Neural progenitor cell (in vitro differentiated cells): ENCODE measurements at regions not wholly inside any gene's neighbourhood (a gene's known extent, or its start where the extent isn't known, plus 50 kb on each side); places are given as distances from the start of the nearest gene placed in this dataset.

Source experiments
- DNase-seq: peaks from one replicate; pipeline ENCODE4 v3.0.0-alpha.2; 2016; ENCODE audit warnings: low spot score
- H2AFZ ChIP-seq: fragments of 200-600 bp; sonication (generic); replicated peaks from 2 replicates; pipeline ENCODE4 v1.6.1; 2016; ENCODE audit warnings: antibody characterized with exemption
- H3F3A ChIP-seq: fragments of 200-600 bp; sonication (generic); 2 replicates; pipeline ENCODE4 v1.6.1; 2016; ENCODE audit warnings: antibody characterized with exemption, low read depth
- H3K27ac ChIP-seq: fragments of 200-600 bp; sonication (generic); 2 replicates; pipeline ENCODE4 v1.5.1; 2016; ENCODE audit warnings: mild to moderate bottlenecking
- H3K27me3 ChIP-seq: fragments of 200-600 bp; sonication (generic); 2 replicates; pipeline ENCODE4 v1.6.1; 2016; ENCODE audit warnings: mild to moderate bottlenecking, moderate library complexity
- H3K36me3 ChIP-seq: fragments of 200-600 bp; sonication (generic); 2 replicates; pipeline ENCODE4 v1.5.1; 2016
- H3K4me1 ChIP-seq: fragments of 200-600 bp; sonication (generic); 2 replicates; pipeline ENCODE4 v1.6.1; 2016; ENCODE audit warnings: mixed run types
- H3K4me2 ChIP-seq: fragments of 200-600 bp; sonication (generic); 2 replicates; pipeline ENCODE4 v1.6.1; 2016
- H3K4me3 ChIP-seq: fragments of 200-600 bp; sonication (generic); 2 replicates; pipeline ENCODE4 v1.5.1; 2016
- H3K79me2 ChIP-seq: fragments of 200-600 bp; sonication (generic); 2 replicates; pipeline ENCODE4 v1.6.1; 2016; ENCODE audit warnings: low read depth
- H3K9ac ChIP-seq: fragments of 200-600 bp; sonication (generic); 2 replicates; pipeline ENCODE4 v1.6.1; 2016
- H3K9me3 ChIP-seq: fragments of 200-600 bp; sonication (generic); 2 replicates; pipeline ENCODE4 v1.5.1; 2016; ENCODE audit warnings: low read depth
- H4K20me1 ChIP-seq: fragments of 200-600 bp; sonication (generic); 2 replicates; pipeline ENCODE4 v1.6.1; 2016; ENCODE audit warnings: low read depth
- H3K27ac Mint-ChIP-seq: 3 replicates; pipeline ENCODE4 v1.8.0; 2021; ENCODE audit warnings: mixed read lengths
- H3K27me3 Mint-ChIP-seq: 2 replicates; pipeline ENCODE4 v1.8.0; 2022; ENCODE audit warnings: low read depth, mild to moderate bottlenecking, inconsistent platforms, moderate library complexity, mixed read lengths; ENCODE audit not compliant: insufficient read depth
- H3K36me3 Mint-ChIP-seq: 3 replicates; pipeline ENCODE4 v1.8.0; 2021; ENCODE audit warnings: mixed read lengths
- H3K4me1 Mint-ChIP-seq: 3 replicates; pipeline ENCODE4 v1.8.0; 2021; ENCODE audit warnings: mixed read lengths
- H3K4me3 Mint-ChIP-seq: 3 replicates; pipeline ENCODE4 v1.8.0; 2021; ENCODE audit warnings: mild to moderate bottlenecking, moderate library complexity, mixed read lengths
- H3K9me3 Mint-ChIP-seq: 3 replicates; pipeline ENCODE4 v1.8.0; 2020; ENCODE audit warnings: mixed read lengths
- EZH2 ChIP-seq: fragments of 200-600 bp; sonication (generic); IDR thresholded peaks from 2 replicates; pipeline ENCODE4 v1.6.1; 2017; ENCODE audit warnings: antibody characterized with exemption, mild to moderate bottlenecking, moderate library complexity
- EZH2phosphoT487 ChIP-seq: fragments of 200-600 bp; sonication (generic); IDR thresholded peaks from 2 replicates; pipeline ENCODE4 v1.6.1; 2017; ENCODE audit warnings: antibody characterized with exemption
- TF ChIP-seq, protein P1 (sequence below): fragments of 200-600 bp; sonication (generic); IDR thresholded peaks from 2 replicates; pipeline ENCODE4 v1.5.1; 2017; ENCODE audit warnings: antibody characterized with exemption, mild to moderate bottlenecking

DNA sequence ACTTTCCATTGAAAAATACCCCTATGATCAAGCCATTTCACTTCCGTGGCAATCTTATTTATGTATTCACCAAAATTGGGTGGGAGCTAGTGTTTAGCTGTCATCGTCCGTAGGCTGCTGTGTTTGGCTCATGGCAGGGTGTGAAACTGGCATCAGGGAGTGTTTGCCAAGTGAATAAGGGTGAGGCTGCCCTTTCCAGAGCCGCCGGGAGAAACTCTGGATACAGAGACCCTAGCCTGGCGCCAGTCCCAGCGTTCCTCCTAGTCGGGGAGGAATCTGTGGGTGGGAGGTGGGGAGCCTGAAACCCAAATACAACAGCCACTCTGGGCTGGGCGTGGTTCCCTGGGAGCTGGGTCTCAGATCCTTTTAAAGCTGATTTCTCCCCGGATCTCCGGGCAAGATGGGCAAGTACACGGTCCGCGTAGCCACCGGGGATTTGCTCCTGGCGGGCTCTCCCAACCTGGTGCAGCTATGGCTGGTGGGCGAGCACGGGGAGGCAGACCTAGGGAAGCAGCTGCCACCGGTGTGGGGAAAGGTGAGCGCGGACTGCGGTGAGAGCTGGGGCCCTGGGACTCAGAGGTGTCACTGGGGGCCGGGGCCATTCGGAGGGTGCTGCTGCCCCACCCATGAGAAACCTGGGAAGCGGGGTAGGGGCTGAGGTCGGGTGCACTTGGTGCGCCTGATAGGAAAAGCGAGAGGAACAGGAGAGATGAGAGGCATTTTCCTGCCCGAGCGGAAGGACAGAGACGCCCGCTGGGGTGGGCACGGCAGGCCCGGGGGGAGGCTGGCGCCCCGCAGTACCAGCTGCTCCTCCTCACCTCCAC, 62.1 kb upstream of the TEKT1 start:
- TF ChIP-seq, protein P1, sequence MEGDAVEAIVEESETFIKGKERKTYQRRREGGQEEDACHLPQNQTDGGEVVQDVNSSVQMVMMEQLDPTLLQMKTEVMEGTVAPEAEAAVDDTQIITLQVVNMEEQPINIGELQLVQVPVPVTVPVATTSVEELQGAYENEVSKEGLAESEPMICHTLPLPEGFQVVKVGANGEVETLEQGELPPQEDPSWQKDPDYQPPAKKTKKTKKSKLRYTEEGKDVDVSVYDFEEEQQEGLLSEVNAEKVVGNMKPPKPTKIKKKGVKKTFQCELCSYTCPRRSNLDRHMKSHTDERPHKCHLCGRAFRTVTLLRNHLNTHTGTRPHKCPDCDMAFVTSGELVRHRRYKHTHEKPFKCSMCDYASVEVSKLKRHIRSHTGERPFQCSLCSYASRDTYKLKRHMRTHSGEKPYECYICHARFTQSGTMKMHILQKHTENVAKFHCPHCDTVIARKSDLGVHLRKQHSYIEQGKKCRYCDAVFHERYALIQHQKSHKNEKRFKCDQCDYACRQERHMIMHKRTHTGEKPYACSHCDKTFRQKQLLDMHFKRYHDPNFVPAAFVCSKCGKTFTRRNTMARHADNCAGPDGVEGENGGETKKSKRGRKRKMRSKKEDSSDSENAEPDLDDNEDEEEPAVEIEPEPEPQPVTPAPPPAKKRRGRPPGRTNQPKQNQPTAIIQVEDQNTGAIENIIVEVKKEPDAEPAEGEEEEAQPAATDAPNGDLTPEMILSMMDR, result no peak
- TF ChIP-seq EZH2 (no peak), EZH2phosphoT487 (no peak)
- H3K9me3 Mint-ChIP-seq, result no peaks in the 10 kb centered on the region
- H3K27me3 Mint-ChIP-seq, result peaks cover 16% of the 10 kb centered on the region
- Histone ChIP-seq H2AFZ (peak overlapping the region; percentile 67), H3K4me1 (peaks cover 5% of the 10 kb centered on the region), H3K79me2 (no peaks in the 10 kb centered on the region), H3F3A (no peaks in the 10 kb centered on the region), H4K20me1 (no peaks in the 10 kb centered on the region), H3K4me2 (peak overlapping the region; percentile 66), H3K4me3 (peak overlapping the region; percentile 48), H3K9me3 (no peaks in the 10 kb centered on the region), H3K36me3 (no peaks in the 10 kb centered on the region), H3K27ac (no peak overlapping the region), H3K9ac (no peak overlapping the region), H3K27me3 (peaks cover 54% of the 10 kb centered on the region)
- no peak overlapping the region for H3K4me3 Mint-ChIP-seq
- H3K27ac Mint-ChIP-seq, result no peak overlapping the region
- peaks cover 4% of the 10 kb centered on the region for H3K4me1 Mint-ChIP-seq
- H3K36me3 Mint-ChIP-seq, result no peaks in the 10 kb centered on the region
- peak; percentile 15 for DNase-seq

DNA sequence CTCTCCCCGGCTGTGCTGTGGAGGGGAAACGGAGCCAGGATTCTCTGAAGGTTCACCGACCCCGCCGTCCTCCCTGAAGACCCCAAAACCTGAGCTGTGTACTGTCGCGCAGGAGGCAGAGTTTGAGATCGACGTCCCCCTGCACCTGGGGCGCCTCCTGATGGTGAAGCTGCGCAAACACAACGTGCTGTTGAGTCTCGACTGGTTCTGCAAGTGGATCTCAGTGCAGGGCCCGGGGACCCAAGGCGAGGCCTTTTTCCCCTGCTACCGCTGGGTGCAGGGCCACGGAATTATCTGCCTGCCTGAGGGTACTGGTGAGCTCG, 62.6 kb upstream of the TEKT1 start:
- TF ChIP-seq, protein P1, result peak; percentile 71
- TF ChIP-seq EZH2 (no peak), EZH2phosphoT487 (no peak)
- H4K20me1 ChIP-seq, result no peaks in the 10 kb centered on the region
- peak overlapping the region; percentile 66 for H3K4me2 ChIP-seq
- H3K79me2 ChIP-seq, result no peaks in the 10 kb centered on the region
- DNase-seq, result peak; percentile 68
- H3K9me3 Mint-ChIP-seq, result no peaks in the 10 kb centered on the region
- H3K9me3 ChIP-seq, result no peaks in the 10 kb centered on the region
- H3K36me3 Mint-ChIP-seq, result no peaks in the 10 kb centered on the region
- H3K36me3 ChIP-seq, result no peaks in the 10 kb centered on the region
- no peak overlapping the region for H3K4me3 Mint-ChIP-seq
- no peak overlapping the region for H3K27ac Mint-ChIP-seq
- peaks cover 4% of the 10 kb centered on the region for H3K4me1 Mint-ChIP-seq
- H3K27me3 Mint-ChIP-seq, result peaks cover 16% of the 10 kb centered on the region
- peaks cover 5% of the 10 kb centered on the region for H3K4me1 ChIP-seq
- H2AFZ ChIP-seq, result peak overlapping the region; percentile 67
- peak overlapping the region; percentile 48 for H3K4me3 ChIP-seq
- peaks cover 54% of the 10 kb centered on the region for H3K27me3 ChIP-seq
- H3K9ac ChIP-seq, result no peak overlapping the region
- H3K27ac ChIP-seq, result no peak overlapping the region
- no peaks in the 10 kb centered on the region for H3F3A ChIP-seq

DNA sequence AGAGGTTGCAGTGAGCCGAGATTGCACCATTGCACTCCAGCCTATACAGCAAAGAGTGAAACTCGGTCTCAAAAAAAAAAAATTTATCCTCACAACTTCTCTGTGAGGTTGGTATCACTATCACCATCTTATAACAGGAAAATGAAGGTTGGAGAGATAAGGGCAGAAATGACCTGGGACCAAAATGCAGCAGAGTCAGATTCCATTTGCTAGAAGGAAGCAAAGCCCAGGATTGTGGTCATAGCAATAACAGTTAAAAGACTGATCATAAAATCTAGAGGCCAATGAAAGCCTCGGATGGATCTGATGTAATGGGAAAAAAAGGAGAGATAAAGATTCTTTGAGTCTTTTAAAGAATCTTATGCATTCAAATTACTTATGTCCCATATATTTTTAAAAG, 69.6 kb upstream of the TEKT1 start:
- Histone ChIP-seq H3K4me3 (no peak overlapping the region), H3K27me3 (no peaks in the 10 kb centered on the region), H4K20me1 (no peaks in the 10 kb centered on the region), H3K4me1 (no peaks in the 10 kb centered on the region), H2AFZ (no peak overlapping the region), H3K9me3 (no peaks in the 10 kb centered on the region), H3K79me2 (no peaks in the 10 kb centered on the region), H3K36me3 (no peaks in the 10 kb centered on the region), H3K27ac (no peak overlapping the region), H3K4me2 (no peak overlapping the region), H3F3A (no peaks in the 10 kb centered on the region), H3K9ac (no peak overlapping the region)
- no peak for TF ChIP-seq EZH2
- TF ChIP-seq EZH2phosphoT487, result no peak
- TF ChIP-seq, protein P1, result no peak
- Mint-ChIP-seq H3K27me3 (peaks cover 4% of the 10 kb centered on the region), H3K4me1 (peaks cover 5% of the 10 kb centered on the region), H3K36me3 (no peaks in the 10 kb centered on the region), H3K4me3 (no peak overlapping the region), H3K27ac (no peak overlapping the region), H3K9me3 (no peaks in the 10 kb centered on the region)
- no peak for DNase-seq
